Karpas-422 (cell line): ENCODE measurements at regions not wholly inside any gene's neighbourhood (a gene's known extent, or its start where the extent isn't known, plus 50 kb on each side); places are given as distances from the start of the nearest gene placed in this dataset.

ENCODE experiments used
- DNase-seq: peaks from one replicate; pipeline ENCODE4 v3.0.0-alpha.2; 2015
- H2AFZ ChIP-seq: fragments of 200-600 bp; sonication (generic); 2 replicates; pipeline ENCODE4 v1.6.1; 2014; ENCODE audit warnings: antibody characterized with exemption, low read length, mixed read lengths
- H3K27ac ChIP-seq: fragments of 200-600 bp; sonication (generic); 2 replicates; pipeline ENCODE4 v1.5.1; 2014; ENCODE audit warnings: mild to moderate bottlenecking, low read length, moderate library complexity
- H3K27me3 ChIP-seq: fragments of 200-600 bp; sonication (generic); 2 replicates; pipeline ENCODE4 v1.6.1; 2014; ENCODE audit warnings: low read length, mixed read lengths
- H3K36me3 ChIP-seq: fragments of 200-600 bp; sonication (generic); 2 replicates; pipeline ENCODE4 v1.6.1; 2014; ENCODE audit warnings: low read length, mixed read lengths; ENCODE audit not compliant: insufficient read depth
- H3K4me1 ChIP-seq: fragments of 200-600 bp; sonication (generic); 2 replicates; pipeline ENCODE4 v1.6.1; 2014; ENCODE audit warnings: mild to moderate bottlenecking, low read length, mixed read lengths
- H3K4me2 ChIP-seq: fragments of 200-600 bp; sonication (generic); 2 replicates; pipeline ENCODE4 v1.6.1; 2014; ENCODE audit warnings: low read length, low read depth, mild to moderate bottlenecking; ENCODE audit not compliant: poor library complexity, severe bottlenecking
- H3K4me3 ChIP-seq: fragments of 200-600 bp; sonication (generic); 2 replicates; pipeline ENCODE4 v1.5.1; 2014; ENCODE audit warnings: mild to moderate bottlenecking, antibody characterized with exemption, low read length, mixed read lengths
- H3K79me2 ChIP-seq: fragments of 200-600 bp; sonication (generic); 2 replicates; pipeline ENCODE4 v1.6.1; 2014; ENCODE audit warnings: mild to moderate bottlenecking, low read length, mixed read lengths
- H3K9ac ChIP-seq: fragments of 200-600 bp; sonication (generic); 2 replicates; pipeline ENCODE4 v1.6.0; 2014; ENCODE audit warnings: low read length
- H3K9me2 ChIP-seq: fragments of 200-600 bp; sonication (generic), shearing (Covaris generic); replicated peaks from 2 replicates; pipeline ENCODE4 v1.6.0; 2014; ENCODE audit warnings: mild to moderate bottlenecking, low read length, moderate library complexity; ENCODE audit not compliant: insufficient read depth
- H3K9me3 ChIP-seq: fragments of 300-700, 200-600 bp; sonication (generic); 2 replicates; pipeline ENCODE4 v1.6.1; 2014; ENCODE audit warnings: low read length, mixed read lengths
- H4K20me1 ChIP-seq: fragments of 200-600 bp; sonication (generic); 2 replicates; pipeline ENCODE4 v1.6.1; 2014; ENCODE audit warnings: mild to moderate bottlenecking, antibody characterized with exemption, low read length, low read depth; ENCODE audit not compliant: insufficient read depth

- H4K20me1 ChIP-seq: no peaks in the 10 kb centered on the region
- H3K79me2 ChIP-seq: no peaks in the 10 kb centered on the region
- no peak overlapping the region for H2AFZ ChIP-seq
- no peak overlapping the region for H3K4me2 ChIP-seq
- H3K27ac ChIP-seq: no peak overlapping the region
- peaks cover 24% of the 10 kb centered on the region for H3K4me1 ChIP-seq
- no peak for DNase-seq
- H3K36me3 ChIP-seq: peaks cover 2% of the 10 kb centered on the region; the same call in 1 of the 2 replicates
- no peaks in the 10 kb centered on the region for H3K9me2 ChIP-seq
- no peaks in the 10 kb centered on the region for H3K27me3 ChIP-seq
- no peak overlapping the region for H3K4me3 ChIP-seq
- H3K9me3 ChIP-seq: peaks cover 7% of the 10 kb centered on the region; the same call in 1 of the 2 replicates
- H3K9ac ChIP-seq: no peak overlapping the region
These were observed 169.1 kb upstream of the RMST start for GRCh38 chr12:97293541-97293940.

GRCh38 chr12:97299847-97300246 is 162.8 kb upstream of the RMST start:
- Histone ChIP-seq H3K9ac (no peak overlapping the region), H3K27ac (no peak overlapping the region), H3K36me3 (peaks cover 2% of the 10 kb centered on the region; the same call in 1 of the 2 replicates), H3K9me3 (peaks cover 5% of the 10 kb centered on the region; the same call in 1 of the 2 replicates), H3K4me3 (no peak overlapping the region), H3K27me3 (no peaks in the 10 kb centered on the region), H3K9me2 (no peaks in the 10 kb centered on the region), H3K4me1 (no peaks in the 10 kb centered on the region), H4K20me1 (no peaks in the 10 kb centered on the region), H2AFZ (no peak overlapping the region), H3K79me2 (no peaks in the 10 kb centered on the region), H3K4me2 (no peak overlapping the region)
- DNase-seq: no peak

GRCh38 chr12:97300431-97300830 is 162.2 kb upstream of the RMST start:
- Histone ChIP-seq H3K9me2 (no peaks in the 10 kb centered on the region), H3K4me1 (peaks cover 4% of the 10 kb centered on the region), H3K27me3 (no peaks in the 10 kb centered on the region), H3K9ac (no peak overlapping the region), H3K27ac (no peak overlapping the region), H3K4me2 (no peak overlapping the region), H4K20me1 (no peaks in the 10 kb centered on the region), H3K79me2 (no peaks in the 10 kb centered on the region), H3K4me3 (no peak overlapping the region), H3K9me3 (no peaks in the 10 kb centered on the region), H3K36me3 (no peaks in the 10 kb centered on the region), H2AFZ (no peak overlapping the region)
- no peak for DNase-seq

- no peaks in the 10 kb centered on the region for H3K36me3 ChIP-seq
- no peaks in the 10 kb centered on the region for H4K20me1 ChIP-seq
- no peak overlapping the region for H3K4me3 ChIP-seq
- no peak overlapping the region for H3K27ac ChIP-seq
- H3K79me2 ChIP-seq: no peaks in the 10 kb centered on the region
- H3K4me2 ChIP-seq: no peak overlapping the region
- no peak overlapping the region for H2AFZ ChIP-seq
- no peaks in the 10 kb centered on the region for H3K9me3 ChIP-seq
- no peak overlapping the region for H3K9ac ChIP-seq
- H3K27me3 ChIP-seq: no peaks in the 10 kb centered on the region
- no peak for DNase-seq
- H3K4me1 ChIP-seq: peaks cover 9% of the 10 kb centered on the region
- no peaks in the 10 kb centered on the region for H3K9me2 ChIP-seq
These were observed 161.7 kb upstream of the RMST start for GRCh38 chr12:97300891-97301290.

GRCh38 chr12:97301576-97301975 is 161.0 kb upstream of the RMST start:
- Histone ChIP-seq H3K36me3 (no peaks in the 10 kb centered on the region), H3K27me3 (no peaks in the 10 kb centered on the region), H3K79me2 (no peaks in the 10 kb centered on the region), H3K27ac (no peak overlapping the region), H3K9ac (no peak overlapping the region), H3K4me3 (no peak overlapping the region), H3K9me2 (no peaks in the 10 kb centered on the region), H3K4me2 (no peak overlapping the region), H3K9me3 (no peaks in the 10 kb centered on the region), H2AFZ (no peak overlapping the region), H4K20me1 (no peaks in the 10 kb centered on the region), H3K4me1 (peaks cover 16% of the 10 kb centered on the region)
- DNase-seq: no peak

GRCh38 chr12:97305651-97306050 is 157.0 kb upstream of the RMST start:
- H3K9me3 ChIP-seq: no peaks in the 10 kb centered on the region
- H4K20me1 ChIP-seq: no peaks in the 10 kb centered on the region
- H2AFZ ChIP-seq: peak overlapping the region; percentile 60
- H3K9me2 ChIP-seq: no peaks in the 10 kb centered on the region
- peaks cover 20% of the 10 kb centered on the region for H3K4me1 ChIP-seq
- H3K79me2 ChIP-seq: no peaks in the 10 kb centered on the region
- H3K27ac ChIP-seq: peak overlapping the region; percentile 71
- H3K9ac ChIP-seq: no peak overlapping the region
- H3K27me3 ChIP-seq: no peaks in the 10 kb centered on the region
- no peak overlapping the region for H3K4me3 ChIP-seq
- H3K36me3 ChIP-seq: no peaks in the 10 kb centered on the region
- H3K4me2 ChIP-seq: peak overlapping the region; percentile 45
- no peak for DNase-seq

GRCh38 chr12:97306147-97306546 is 156.5 kb upstream of the RMST start:
- Histone ChIP-seq H3K36me3 (no peaks in the 10 kb centered on the region), H3K27me3 (no peaks in the 10 kb centered on the region), H3K9ac (no peak overlapping the region), H3K4me3 (0 out of 2 replicates have a peak overlapping the region, but pooled peaks have one; percentile 3), H2AFZ (peak overlapping the region; percentile 60), H3K79me2 (no peaks in the 10 kb centered on the region), H3K27ac (peak overlapping the region; percentile 71), H4K20me1 (no peaks in the 10 kb centered on the region), H3K4me2 (peak overlapping the region; percentile 45), H3K9me3 (no peaks in the 10 kb centered on the region), H3K9me2 (no peaks in the 10 kb centered on the region), H3K4me1 (peaks cover 20% of the 10 kb centered on the region)
- peak; percentile 82 for DNase-seq

GRCh38 chr12:97308576-97309198 is 153.9 kb upstream of the RMST start:
- H3K36me3 ChIP-seq: no peaks in the 10 kb centered on the region
- no peaks in the 10 kb centered on the region for H3K79me2 ChIP-seq
- no peaks in the 10 kb centered on the region for H3K9me2 ChIP-seq
- H3K4me2 ChIP-seq: no peak overlapping the region
- H3K27ac ChIP-seq: no peak overlapping the region
- H3K27me3 ChIP-seq: no peaks in the 10 kb centered on the region
- DNase-seq: peak; percentile 83
- H3K9ac ChIP-seq: no peak overlapping the region
- H3K4me1 ChIP-seq: peaks cover 20% of the 10 kb centered on the region
- no peaks in the 10 kb centered on the region for H4K20me1 ChIP-seq
- no peak overlapping the region for H2AFZ ChIP-seq
- no peak overlapping the region for H3K4me3 ChIP-seq
- H3K9me3 ChIP-seq: no peaks in the 10 kb centered on the region
